ENCODE measurements at regions not wholly inside any gene's neighbourhood (a gene's known extent, or its start where the extent isn't known, plus 50 kb on each side); places are given as distances from the start of the nearest gene placed in this dataset.
"Not testable (repeated sequence)": the region's sequence is repeated elsewhere in the genome, so short reads cannot be mapped to it uniquely, and the experiment has no call there.

GRCh38 chr14:106286697-106287290 is 760.4 kb downstream of the TMEM121 start:
- no peaks in the 10 kb centered on the region for H3K27me3 ChIP-seq
- no peaks in the 10 kb centered on the region for H3K4me1 ChIP-seq
- 71 to 72% methylated on average over 41 of the region's 41 CpGs for WGBS, 2 donors
- no peak for ATAC-seq
- no peaks in the 10 kb centered on the region for H3K36me3 ChIP-seq (replicated peaks in 1 of 2; ENCODE audit: insufficient read depth in 1 of 2, low read depth in 2 of 2)
- TF ChIP-seq POLR2A (IDR thresholded peaks at IDR 0.05): no peak
- DNase-seq: no peak
- H3K4me3 ChIP-seq: no peak overlapping the region
- H3K27ac ChIP-seq: no peak overlapping the region
- intact Hi-C loops (cut with DNase I): no loop called here
- no peaks in the 10 kb centered on the region for H3K9me3 ChIP-seq

- 74 to 76% methylated on average over 29 of the region's 29 CpGs for WGBS, 2 donors
- TF ChIP-seq CTCF (IDR thresholded peaks at IDR 0.05) (no peak), POLR2A (IDR thresholded peaks at IDR 0.05) (no peak)
These were observed 761.1 kb downstream of the TMEM121 start for GRCh38 chr14:106287506-106287905.

GRCh38 chr14:106291626-106292025 is 765.2 kb downstream of the TMEM121 start:
- TF ChIP-seq CTCF (IDR thresholded peaks at IDR 0.05): no peak
- no peak for TF ChIP-seq POLR2A (IDR thresholded peaks at IDR 0.05)
- DNase-seq: no peak
- 31 to 53% methylated on average over 2 of the region's 2 CpGs for WGBS, 2 donors

More at GRCh38 chr14:106287506-106287905, 761.1 kb downstream of the TMEM121 start:
- Histone ChIP-seq H3K4me1 (no peaks in the 10 kb centered on the region), H3K27ac (no peak overlapping the region), H3K36me3 (replicated peaks in 1 of 2; ENCODE audit: insufficient read depth in 1 of 2, low read depth in 2 of 2) (no peaks in the 10 kb centered on the region), H3K27me3 (no peaks in the 10 kb centered on the region), H3K4me3 (no peak overlapping the region), H3K9me3 (no peaks in the 10 kb centered on the region)
- ATAC-seq (no peak), DNase-seq (no peak)
- intact Hi-C loops (cut with DNase I): no loop called here

GRCh38 chr14:106294324-106294723 is 767.9 kb downstream of the TMEM121 start:
- Histone ChIP-seq H3K27ac (no peak overlapping the region), H3K36me3 (replicated peaks in 1 of 2; ENCODE audit: insufficient read depth in 1 of 2, low read depth in 2 of 2) (no peaks in the 10 kb centered on the region), H3K4me1 (no peaks in the 10 kb centered on the region), H3K9me3 (no peaks in the 10 kb centered on the region), H3K4me3 (no peak overlapping the region), H3K27me3 (peaks cover 0 to 4% of the 10 kb centered on the region in 2 donors)
- intact Hi-C loops (cut with DNase I): no loop called here
- 8 to 15% methylated on average over 1 of the region's 1 CpG for WGBS, 2 donors
- no peak for TF ChIP-seq POLR2A (IDR thresholded peaks at IDR 0.05)
- TF ChIP-seq CTCF (IDR thresholded peaks at IDR 0.05): no peak
- DNase-seq (no peak), ATAC-seq (no peak)

More at GRCh38 chr14:106291626-106292025, 765.2 kb downstream of the TMEM121 start:
- Histone ChIP-seq H3K27ac (no peak overlapping the region), H3K27me3 (peaks cover 0 to 4% of the 10 kb centered on the region in 2 donors), H3K36me3 (replicated peaks in 1 of 2; ENCODE audit: insufficient read depth in 1 of 2, low read depth in 2 of 2) (no peaks in the 10 kb centered on the region), H3K4me1 (no peaks in the 10 kb centered on the region), H3K4me3 (no peak overlapping the region), H3K9me3 (no peaks in the 10 kb centered on the region)
- intact Hi-C loops (cut with DNase I): no loop called here
- no peak for ATAC-seq

- H3K36me3 ChIP-seq (replicated peaks in 1 of 2; ENCODE audit: insufficient read depth in 1 of 2, low read depth in 2 of 2); H3K4me3 ChIP-seq; H3K27me3 ChIP-seq; intact Hi-C loops (cut with DNase I); ATAC-seq; DNase-seq; H3K4me1 ChIP-seq; H3K27ac ChIP-seq; H3K9me3 ChIP-seq: not testable (repeated sequence)
- WGBS, 2 donors: 9 to 62% methylated on average over 1 to 2 of the region's 2 CpGs
These were observed 774.6 kb downstream of the TMEM121 start for GRCh38 chr14:106300951-106301510.

- H3K9me3 ChIP-seq; H3K36me3 ChIP-seq (replicated peaks in 1 of 2; ENCODE audit: insufficient read depth in 1 of 2, low read depth in 2 of 2); H3K4me1 ChIP-seq; H3K27ac ChIP-seq; H3K27me3 ChIP-seq; ATAC-seq; intact Hi-C loops (cut with DNase I); DNase-seq; H3K4me3 ChIP-seq: not testable (repeated sequence)
- 48 to 58% methylated on average over 4 of the region's 4 CpGs for WGBS, 2 donors
These were observed 775.2 kb downstream of the TMEM121 start for GRCh38 chr14:106301609-106302008.

All from body of pancreas (tissue), 4 donors.